Duodenal mucosa (tissue), 2 donors: ENCODE measurements at regions not wholly inside any gene's neighbourhood (a gene's known extent, or its start where the extent isn't known, plus 50 kb on each side); places are given as distances from the start of the nearest gene placed in this dataset.

Source experiments
- H3K27ac ChIP-seq: one replicate; pipeline ENCODE4 v1.7.0; 2013; ENCODE audit warnings: low read depth, low read length
- H3K27me3 ChIP-seq, 2 donors: one replicate each; pipeline ENCODE4 v1.7.0; 2013; ENCODE audit warnings: low read length in 2 of 2, control low read depth in 1 of 2; ENCODE audit not compliant: insufficient read depth in 2 of 2, control insufficient read depth in 1 of 2
- H3K36me3 ChIP-seq, 2 donors: one replicate each; pipeline ENCODE4 v1.7.0; 2013; ENCODE audit warnings: low read length in 2 of 2, control low read depth in 1 of 2; ENCODE audit not compliant: insufficient read depth in 2 of 2, control insufficient read depth in 1 of 2
- H3K4me1 ChIP-seq, 2 donors: one replicate each; pipeline ENCODE4 v1.7.0; 2013; ENCODE audit warnings: low read length in 2 of 2, control low read depth in 1 of 2; ENCODE audit not compliant: insufficient read depth in 2 of 2, control insufficient read depth in 1 of 2
- H3K4me3 ChIP-seq, 2 donors: one replicate each; pipeline ENCODE4 v1.7.0; 2013; ENCODE audit warnings: low read length in 2 of 2, low read depth in 1 of 2
- H3K9ac ChIP-seq, 2 donors: one replicate each; pipeline ENCODE4 v1.7.0; 2013; ENCODE audit warnings: low read length in 2 of 2, low read depth in 1 of 2
- H3K9me3 ChIP-seq, 2 donors: one replicate each; pipeline ENCODE4 v1.7.0; 2013; ENCODE audit warnings: low read length in 2 of 2, control low read depth in 1 of 2; ENCODE audit not compliant: control insufficient read depth in 1 of 2

DNA sequence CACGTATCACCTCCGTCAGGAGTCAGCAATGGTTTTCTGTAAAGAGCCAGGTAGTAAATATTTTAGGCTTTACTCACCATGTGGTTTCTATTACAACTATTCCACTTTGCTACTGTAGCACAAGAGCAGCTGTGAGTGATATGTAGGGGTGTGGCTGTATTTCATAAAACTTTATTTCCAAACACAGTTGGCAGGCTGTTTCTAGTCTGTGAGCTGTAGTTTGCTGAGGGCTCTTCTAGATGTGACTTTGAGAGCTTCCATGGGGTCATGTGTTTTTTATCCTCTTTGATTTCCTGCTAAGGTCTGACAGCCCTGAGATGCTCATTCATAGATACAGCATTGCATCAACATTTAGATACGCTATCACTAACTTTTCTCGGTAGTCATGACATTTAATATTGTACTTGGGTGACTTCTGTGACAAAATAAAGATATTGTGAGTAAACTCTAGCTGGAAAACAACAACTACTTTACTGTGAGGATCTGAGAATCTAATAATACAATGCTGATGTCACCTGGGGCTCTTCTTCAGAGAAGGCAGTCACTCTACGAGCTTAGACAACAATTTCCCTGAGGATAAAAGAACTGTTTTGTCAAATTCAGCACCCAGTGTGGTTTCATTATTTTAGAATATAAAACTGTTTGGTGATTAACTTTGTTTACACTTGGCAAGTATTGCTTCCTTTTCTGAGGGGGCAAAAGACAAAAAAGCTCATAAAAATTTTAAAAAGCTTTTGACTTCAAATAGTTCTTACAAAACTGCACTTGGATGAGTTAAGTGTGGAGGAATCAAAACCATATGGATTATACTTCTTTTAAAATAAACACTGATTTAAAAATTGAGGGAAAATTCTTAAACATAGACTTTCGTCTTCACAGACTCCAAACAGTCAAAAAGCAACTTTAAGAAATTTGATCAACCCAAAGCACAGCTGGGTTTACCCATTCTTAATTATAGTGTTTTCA, 231.2 kb upstream of the DCN start:
- Histone ChIP-seq H3K27me3 (no peaks in the 10 kb centered on the region), H3K9me3 (no peaks in the 10 kb centered on the region), H3K36me3 (no peaks in the 10 kb centered on the region), H3K9ac (no peak overlapping the region), H3K4me3 (no peak overlapping the region), H3K27ac (no peak overlapping the region), H3K4me1 (peaks cover 0 to 5% of the 10 kb centered on the region in 2 donors)

DNA sequence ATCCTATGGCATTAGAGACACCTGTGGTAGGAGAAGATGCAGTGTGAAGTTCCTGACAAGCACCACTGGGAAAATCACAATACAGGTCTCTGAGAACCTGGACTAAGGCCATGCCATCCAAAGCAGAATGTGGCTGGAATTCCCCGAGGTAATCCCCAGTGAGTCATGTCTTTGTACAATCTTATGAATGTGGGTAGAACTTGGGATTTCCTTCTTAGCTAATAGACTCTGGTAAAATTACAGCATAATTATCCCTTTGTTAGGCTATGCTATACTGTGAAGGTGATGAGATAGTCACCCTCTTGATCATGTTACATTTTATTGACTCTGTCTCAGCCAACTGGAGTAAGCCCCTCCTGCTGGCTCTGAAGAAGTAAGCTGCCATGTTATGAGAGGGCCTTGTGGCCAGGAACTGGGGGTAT, 224.3 kb upstream of the DCN start:
- Histone ChIP-seq H3K36me3 (no peaks in the 10 kb centered on the region), H3K27me3 (no peaks in the 10 kb centered on the region), H3K9ac (no peak overlapping the region), H3K9me3 (no peaks in the 10 kb centered on the region), H3K4me1 (no peaks in the 10 kb centered on the region), H3K27ac (no peak overlapping the region), H3K4me3 (no peak overlapping the region)

DNA sequence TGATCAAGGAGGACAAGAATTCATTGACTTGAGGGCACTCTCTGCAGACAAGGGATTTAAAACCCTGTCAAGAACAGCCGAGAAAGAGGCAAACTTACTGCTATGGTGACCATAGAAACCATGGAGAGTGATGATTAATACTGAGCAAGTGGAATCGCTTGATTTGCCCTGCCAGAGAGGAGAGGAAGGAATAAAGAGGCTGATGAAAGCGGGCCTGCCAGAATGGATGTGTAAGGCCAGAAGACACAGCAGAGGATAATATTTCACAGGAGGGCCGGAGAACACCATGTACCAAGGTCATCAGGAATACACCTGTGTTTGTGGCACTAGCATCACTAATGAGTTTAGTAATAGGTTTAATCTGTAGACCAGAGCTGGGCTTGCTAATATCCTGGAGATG, 221.8 kb upstream of the DCN start:
- Histone ChIP-seq H3K4me3 (no peak overlapping the region), H3K9ac (no peak overlapping the region), H3K27me3 (no peaks in the 10 kb centered on the region), H3K4me1 (no peaks in the 10 kb centered on the region), H3K9me3 (no peaks in the 10 kb centered on the region), H3K36me3 (no peaks in the 10 kb centered on the region), H3K27ac (no peak overlapping the region)

DNA sequence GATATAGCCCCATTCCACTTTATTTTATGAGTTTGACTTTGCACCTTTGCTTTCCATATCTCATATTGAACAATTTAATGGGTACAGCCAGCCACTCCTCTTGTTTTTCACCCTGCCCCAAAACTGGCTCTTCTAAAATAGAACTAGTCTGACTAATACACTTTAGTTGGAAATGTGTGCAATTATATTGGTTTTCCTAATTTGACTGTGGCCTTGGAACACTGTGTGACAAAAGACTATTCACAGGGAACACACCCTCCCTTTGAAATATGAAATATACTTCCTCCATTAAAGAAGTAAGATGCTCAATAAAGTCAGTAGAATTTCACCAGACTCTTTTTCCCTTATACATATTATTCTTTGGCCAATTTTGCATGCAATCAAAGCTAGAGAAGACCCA, 218.6 kb upstream of the DCN start:
- no peaks in the 10 kb centered on the region for H3K4me1 ChIP-seq
- H3K4me3 ChIP-seq, result no peak overlapping the region
- no peaks in the 10 kb centered on the region for H3K36me3 ChIP-seq
- no peak overlapping the region for H3K27ac ChIP-seq
- H3K9me3 ChIP-seq, result no peaks in the 10 kb centered on the region
- no peaks in the 10 kb centered on the region for H3K27me3 ChIP-seq
- H3K9ac ChIP-seq, result no peak overlapping the region

DNA sequence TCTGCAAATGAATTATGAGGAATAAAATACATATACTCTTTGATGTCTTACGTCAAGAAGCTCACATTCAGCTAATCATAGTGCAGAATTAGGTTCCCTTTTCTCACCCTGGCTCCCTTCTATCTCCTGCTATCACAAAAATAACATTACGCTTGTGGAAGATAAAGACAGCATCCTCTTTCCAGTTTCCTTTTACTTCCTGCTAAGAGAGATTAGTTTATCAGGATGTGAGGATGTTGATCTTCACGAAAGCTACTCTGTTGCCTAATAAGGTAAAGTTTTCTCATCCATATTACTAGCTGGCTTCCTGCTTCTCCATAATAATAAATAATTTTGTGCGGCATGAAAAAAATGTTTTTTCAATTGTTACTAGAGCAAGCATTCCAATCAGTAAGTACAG, 217.7 kb upstream of the DCN start:
- Histone ChIP-seq H3K27ac (no peak overlapping the region), H3K9me3 (no peaks in the 10 kb centered on the region), H3K36me3 (no peaks in the 10 kb centered on the region), H3K9ac (no peak overlapping the region), H3K27me3 (no peaks in the 10 kb centered on the region), H3K4me1 (no peaks in the 10 kb centered on the region), H3K4me3 (no peak overlapping the region)

DNA sequence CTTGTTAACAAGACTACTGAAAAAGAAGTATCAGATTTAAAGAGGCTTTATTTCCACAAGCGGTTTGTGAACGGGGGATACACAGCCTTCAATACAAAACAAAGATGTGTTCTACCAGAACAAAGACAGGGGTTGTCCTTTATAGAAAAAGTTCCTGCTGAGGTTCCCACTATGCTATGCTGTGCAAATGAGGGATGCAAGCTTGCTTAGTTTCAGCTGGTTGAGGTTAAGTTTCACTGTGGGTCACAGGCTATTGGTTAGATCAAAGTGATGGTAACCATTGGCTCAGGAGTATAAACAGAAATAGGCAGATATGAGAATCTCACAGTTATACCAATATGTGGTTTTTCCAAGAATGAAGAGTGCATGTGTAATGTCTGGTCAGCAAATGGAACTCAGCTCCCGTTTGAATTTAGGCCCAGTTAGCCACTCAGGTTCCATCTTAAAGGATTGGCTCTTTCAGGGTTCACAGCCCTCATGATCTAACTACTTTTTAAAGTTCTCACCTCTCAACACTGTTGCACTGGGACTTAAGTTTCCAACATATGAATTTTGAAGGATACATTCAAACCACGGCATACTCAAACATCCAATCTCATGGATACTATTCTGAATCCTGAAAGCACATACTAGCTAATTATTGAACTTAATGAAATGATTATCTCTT, 215.4 kb upstream of the DCN start:
- no peaks in the 10 kb centered on the region for H3K9me3 ChIP-seq
- no peaks in the 10 kb centered on the region for H3K36me3 ChIP-seq
- H3K4me1 ChIP-seq, result no peaks in the 10 kb centered on the region
- H3K27me3 ChIP-seq, result no peaks in the 10 kb centered on the region
- H3K4me3 ChIP-seq, result no peak overlapping the region
- no peak overlapping the region for H3K9ac ChIP-seq
- H3K27ac ChIP-seq, result no peak overlapping the region

DNA sequence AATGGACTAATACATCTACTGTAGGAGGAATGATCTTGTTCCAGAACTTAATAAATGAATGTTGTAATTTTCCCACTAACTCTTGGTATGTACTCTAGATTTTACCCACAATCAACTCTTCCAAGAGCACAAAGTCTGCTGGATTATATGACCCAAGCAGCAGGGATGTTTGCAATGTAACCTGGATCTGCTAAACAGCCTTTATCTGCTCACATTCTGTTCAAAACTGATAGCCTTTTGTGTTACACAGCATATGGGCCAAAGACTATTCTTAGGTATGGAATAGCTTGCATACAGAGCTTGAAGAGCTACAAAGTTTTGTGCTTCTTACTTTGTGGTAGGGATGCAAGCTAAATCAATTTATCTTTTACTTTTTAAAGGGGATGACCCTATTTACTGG, 213.7 kb upstream of the DCN start:
- no peaks in the 10 kb centered on the region for H3K27me3 ChIP-seq
- H3K4me3 ChIP-seq, result no peak overlapping the region
- H3K27ac ChIP-seq, result no peak overlapping the region
- H3K9me3 ChIP-seq, result peaks cover 2 to 7% of the 10 kb centered on the region in 2 donors
- no peaks in the 10 kb centered on the region for H3K4me1 ChIP-seq
- no peaks in the 10 kb centered on the region for H3K36me3 ChIP-seq
- no peak overlapping the region for H3K9ac ChIP-seq

DNA sequence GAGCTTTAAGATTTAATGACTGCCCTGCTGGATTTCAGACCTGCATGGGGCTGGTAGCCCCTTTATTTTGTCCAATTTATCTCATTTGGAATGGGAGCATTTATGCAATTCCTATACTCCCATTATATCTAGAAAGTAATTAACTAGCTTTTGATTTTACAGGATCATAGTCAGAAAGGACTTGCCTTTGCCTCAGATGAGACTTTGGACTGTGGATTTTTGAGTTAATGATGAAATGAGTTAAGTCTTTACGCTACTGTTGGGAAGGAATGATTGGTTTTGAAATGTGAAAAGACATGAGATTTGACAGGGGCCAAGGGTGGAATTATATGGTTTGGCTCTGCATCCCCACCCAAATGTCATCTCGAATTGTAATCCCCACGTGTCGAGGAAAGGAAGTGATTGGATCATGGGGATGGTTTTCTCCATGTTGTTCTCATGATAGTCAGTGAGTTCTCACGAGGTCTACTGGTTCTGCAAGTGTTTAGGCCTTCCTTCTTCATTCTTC, 213.1 kb upstream of the DCN start:
- Histone ChIP-seq H3K9me3 (peaks cover 2 to 7% of the 10 kb centered on the region in 2 donors), H3K27ac (no peak overlapping the region)

DNA sequence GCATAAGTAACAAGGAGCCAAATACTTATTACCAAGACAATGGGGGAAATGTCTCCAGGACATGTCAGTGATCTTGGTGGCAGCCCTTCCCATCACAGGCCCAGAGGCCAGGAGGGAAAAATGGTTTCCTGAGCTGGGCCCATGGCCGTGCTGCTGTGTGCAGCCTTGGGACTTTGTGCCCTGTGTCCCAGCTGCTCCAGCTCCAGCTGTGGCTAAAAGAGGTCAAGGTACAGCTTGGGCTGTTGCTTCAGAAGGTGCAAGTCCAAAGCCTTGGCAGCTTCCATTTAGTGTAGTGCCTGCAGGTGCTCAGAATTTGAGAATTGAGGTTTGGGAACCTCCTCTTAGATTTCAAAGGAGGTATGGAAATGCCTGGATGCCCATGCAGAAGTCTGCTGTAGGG, 212.3 kb upstream of the DCN start:
- H3K4me3 ChIP-seq, result no peak overlapping the region
- H3K27me3 ChIP-seq, result no peaks in the 10 kb centered on the region
- no peak overlapping the region for H3K27ac ChIP-seq
- peaks cover 2 to 7% of the 10 kb centered on the region in 2 donors for H3K9me3 ChIP-seq
- H3K9ac ChIP-seq, result no peak overlapping the region
- H3K36me3 ChIP-seq, result no peaks in the 10 kb centered on the region
- H3K4me1 ChIP-seq, result no peaks in the 10 kb centered on the region

More for the DNA sequence above, 213.1 kb upstream of the DCN start:
- Histone ChIP-seq H3K9ac (no peak overlapping the region), H3K36me3 (no peaks in the 10 kb centered on the region), H3K4me3 (no peak overlapping the region), H3K27me3 (no peaks in the 10 kb centered on the region), H3K4me1 (no peaks in the 10 kb centered on the region)

DNA sequence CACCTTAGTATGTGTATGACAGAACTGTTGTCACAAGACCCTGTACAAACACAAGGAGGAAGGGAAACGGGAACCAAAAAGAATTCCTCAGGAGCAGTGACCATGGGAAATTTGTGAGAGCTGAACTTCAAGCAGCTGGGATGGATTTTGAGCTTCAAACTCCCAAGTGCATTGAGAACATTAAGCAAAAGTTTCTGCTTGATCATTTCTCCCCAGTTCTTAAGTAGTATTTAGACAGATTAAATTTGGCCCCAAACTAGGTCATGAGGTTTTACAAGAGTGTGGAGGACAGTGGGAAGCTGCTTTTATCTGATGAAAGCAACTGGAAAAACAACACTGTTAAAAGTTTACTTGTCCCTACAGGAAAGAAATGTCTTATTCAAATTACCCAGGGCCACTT, 206.0 kb upstream of the DCN start:
- H3K9ac ChIP-seq, result no peak overlapping the region
- no peak overlapping the region for H3K27ac ChIP-seq
- no peak overlapping the region for H3K4me3 ChIP-seq
- no peaks in the 10 kb centered on the region for H3K36me3 ChIP-seq
- H3K9me3 ChIP-seq, result peaks cover 2 to 7% of the 10 kb centered on the region in 2 donors
- H3K27me3 ChIP-seq, result no peaks in the 10 kb centered on the region
- no peaks in the 10 kb centered on the region for H3K4me1 ChIP-seq
